ENCODE measurements at regions not wholly inside any gene's neighbourhood (a gene's known extent, or its start where the extent isn't known, plus 50 kb on each side); places are given as distances from the start of the nearest gene placed in this dataset.
"Not testable (repeated sequence)": the region's sequence is repeated elsewhere in the genome, so short reads cannot be mapped to it uniquely, and the experiment has no call there.

- DNase-seq (ENCODE audit: low spot score): no peak
Measured at GRCh38 chr11:19433367-19433766, 192.6 kb upstream of the E2F8 start.

- no peak for DNase-seq (ENCODE audit: low spot score)
Measured at GRCh38 chr11:19432370-19433061, 191.8 kb upstream of the E2F8 start.

- no peak for DNase-seq (ENCODE audit: low spot score)
Measured at GRCh38 chr11:19430754-19431398, 190.1 kb upstream of the E2F8 start.

- DNase-seq (ENCODE audit: low spot score): no peak
Measured at GRCh38 chr11:19430346-19430745, 189.6 kb upstream of the E2F8 start.

GRCh38 chr11:19429108-19429760 lies 188.5 kb upstream of the E2F8 start:
- DNase-seq (ENCODE audit: low spot score): no peak

- no peak for DNase-seq (ENCODE audit: low spot score)
Measured at GRCh38 chr11:19428206-19429002, 187.7 kb upstream of the E2F8 start.

- DNase-seq (ENCODE audit: low spot score): no peak
Measured at GRCh38 chr11:19426756-19427403, 186.1 kb upstream of the E2F8 start.

- DNase-seq (ENCODE audit: low spot score): no peak
Measured at GRCh38 chr11:19426011-19426755, 185.4 kb upstream of the E2F8 start.

- no peak for DNase-seq (ENCODE audit: low spot score)
Measured at GRCh38 chr11:19422276-19422675, 181.5 kb upstream of the E2F8 start.

GRCh38 chr11:19420868-19421533 lies 180.3 kb upstream of the E2F8 start:
- no peak for DNase-seq (ENCODE audit: low spot score)

- no peak for DNase-seq (ENCODE audit: low spot score)
Measured at GRCh38 chr11:19419808-19420207, 179.1 kb upstream of the E2F8 start.

- DNase-seq (ENCODE audit: low spot score): no peak
Measured at GRCh38 chr11:19419021-19419750, 178.4 kb upstream of the E2F8 start.

GRCh38 chr11:19418221-19418620 lies 177.5 kb upstream of the E2F8 start:
- DNase-seq (ENCODE audit: low spot score): no peak

- not testable (repeated sequence) for DNase-seq (ENCODE audit: low spot score)
Measured at GRCh38 chr11:19412070-19412469, 171.3 kb upstream of the E2F8 start.

GRCh38 chr11:19410032-19410431 lies 169.3 kb upstream of the E2F8 start:
- no peak for DNase-seq (ENCODE audit: low spot score)

GRCh38 chr11:19409307-19409706 lies 168.6 kb upstream of the E2F8 start:
- no peak for DNase-seq (ENCODE audit: low spot score)

GRCh38 chr11:19407677-19408270 lies 167.0 kb upstream of the E2F8 start:
- no peak for DNase-seq (ENCODE audit: low spot score)

- no peak for DNase-seq (ENCODE audit: low spot score)
Measured at GRCh38 chr11:19405966-19406365, 165.2 kb upstream of the E2F8 start.

GRCh38 chr11:19404787-19405186 lies 164.0 kb upstream of the E2F8 start:
- DNase-seq (ENCODE audit: low spot score): no peak
